ENCODE measurements at regions not wholly inside any gene's neighbourhood (a gene's known extent, or its start where the extent isn't known, plus 50 kb on each side); places are given as distances from the start of the nearest gene placed in this dataset.

- H2AFZ ChIP-seq (ENCODE audit: low read depth, low read length), result no peak overlapping the region
- no peaks in the 10 kb centered on the region for H3K9me2 ChIP-seq (ENCODE audit: insufficient read depth, low read length)
- H3K4me2 ChIP-seq (ENCODE audit: low read length), result no peak overlapping the region
- H3K36me3 ChIP-seq (ENCODE audit: insufficient read depth, low read length), result no peaks in the 10 kb centered on the region
- H3F3A ChIP-seq (ENCODE audit: insufficient read depth, low read length, poor library complexity, severe bottlenecking), result no peaks in the 10 kb centered on the region
- no peak overlapping the region for H3K9ac ChIP-seq (ENCODE audit: low read length)
- H3K4me3 ChIP-seq (ENCODE audit: low read length), result no peak overlapping the region
- no peaks in the 10 kb centered on the region for H3K9me3 ChIP-seq (ENCODE audit: low read length)
- H3K79me2 ChIP-seq (replicated peaks; ENCODE audit: insufficient read depth, low read length), result no peaks in the 10 kb centered on the region
- no peaks in the 10 kb centered on the region for H3K27me3 ChIP-seq (ENCODE audit: insufficient read depth, low read depth, low read length)
- TF ChIP-seq RAD21 (conservative IDR thresholded peaks at IDR 0.05) (no peak), TAF1 (IDR thresholded peaks at IDR 0.05; ENCODE audit: low read depth) (no peak), MXI1 (conservative IDR thresholded peaks at IDR 0.05; ENCODE audit: poor library complexity, severe bottlenecking) (no peak)
- no peaks in the 10 kb centered on the region for H4K20me1 ChIP-seq (ENCODE audit: insufficient read depth)
- H3K27ac ChIP-seq (ENCODE audit: low read length), result no peak overlapping the region
Observed at GRCh38 chr3:144263706-144264105, 292.1 kb downstream of the DIPK2A start.

GRCh38 chr3:144264350-144264749 lies 292.7 kb downstream of the DIPK2A start:
- Histone ChIP-seq H3K9me3 (ENCODE audit: low read length) (no peaks in the 10 kb centered on the region), H3K27ac (ENCODE audit: low read length) (no peak overlapping the region), H3F3A (ENCODE audit: insufficient read depth, low read length, poor library complexity, severe bottlenecking) (no peaks in the 10 kb centered on the region), H3K79me2 (replicated peaks; ENCODE audit: insufficient read depth, low read length) (no peaks in the 10 kb centered on the region), H4K20me1 (ENCODE audit: insufficient read depth) (no peaks in the 10 kb centered on the region), H3K4me3 (ENCODE audit: low read length) (no peak overlapping the region), H3K9ac (ENCODE audit: low read length) (no peak overlapping the region), H3K4me2 (ENCODE audit: low read length) (no peak overlapping the region), H3K27me3 (ENCODE audit: insufficient read depth, low read depth, low read length) (no peaks in the 10 kb centered on the region), H2AFZ (ENCODE audit: low read depth, low read length) (no peak overlapping the region), H3K36me3 (ENCODE audit: insufficient read depth, low read length) (no peaks in the 10 kb centered on the region), H3K9me2 (ENCODE audit: insufficient read depth, low read length) (no peaks in the 10 kb centered on the region)
- no peak for TF ChIP-seq RAD21 (conservative IDR thresholded peaks at IDR 0.05)
- no peak for TF ChIP-seq SMC3 (conservative IDR thresholded peaks at IDR 0.05; ENCODE audit: poor library complexity)
- no peak for TF ChIP-seq EZH2 (IDR thresholded peaks at IDR 0.05; ENCODE audit: borderline replicate concordance, insufficient read depth, low read length, poor library complexity, severe bottlenecking)
- TF ChIP-seq EP300 (conservative IDR thresholded peaks at IDR 0.05; ENCODE audit: poor library complexity, severe bottlenecking), result no peak
- TF ChIP-seq CTCF (IDR thresholded peaks at IDR 0.05; ENCODE audit: poor library complexity, severe bottlenecking), result no peak
- no peak for TF ChIP-seq TAF1 (IDR thresholded peaks at IDR 0.05; ENCODE audit: low read depth)
- no peak for TF ChIP-seq REST (IDR thresholded peaks at IDR 0.05; ENCODE audit: borderline replicate concordance)
- TF ChIP-seq MXI1 (conservative IDR thresholded peaks at IDR 0.05; ENCODE audit: poor library complexity, severe bottlenecking), result no peak
- TF ChIP-seq POLR2AphosphoS5 (IDR thresholded peaks at IDR 0.05), result no peak

GRCh38 chr3:144264794-144265193 lies 293.2 kb downstream of the DIPK2A start:
- Histone ChIP-seq H3K36me3 (ENCODE audit: insufficient read depth, low read length) (no peaks in the 10 kb centered on the region), H3K9ac (ENCODE audit: low read length) (no peak overlapping the region), H3K4me2 (ENCODE audit: low read length) (no peak overlapping the region), H3K9me2 (ENCODE audit: insufficient read depth, low read length) (no peaks in the 10 kb centered on the region), H3K79me2 (replicated peaks; ENCODE audit: insufficient read depth, low read length) (no peaks in the 10 kb centered on the region), H3F3A (ENCODE audit: insufficient read depth, low read length, poor library complexity, severe bottlenecking) (no peaks in the 10 kb centered on the region), H2AFZ (ENCODE audit: low read depth, low read length) (no peak overlapping the region), H3K27me3 (ENCODE audit: insufficient read depth, low read depth, low read length) (no peaks in the 10 kb centered on the region), H4K20me1 (ENCODE audit: insufficient read depth) (no peaks in the 10 kb centered on the region), H3K27ac (ENCODE audit: low read length) (no peak overlapping the region), H3K4me3 (ENCODE audit: low read length) (no peak overlapping the region), H3K9me3 (ENCODE audit: low read length) (no peaks in the 10 kb centered on the region)
- TF ChIP-seq EZH2 (IDR thresholded peaks at IDR 0.05; ENCODE audit: borderline replicate concordance, insufficient read depth, low read length, poor library complexity, severe bottlenecking) (no peak), CTCF (IDR thresholded peaks at IDR 0.05; ENCODE audit: poor library complexity, severe bottlenecking) (no peak), EP300 (conservative IDR thresholded peaks at IDR 0.05; ENCODE audit: poor library complexity, severe bottlenecking) (no peak), POLR2AphosphoS5 (IDR thresholded peaks at IDR 0.05) (no peak)
